HCEC 1CT (cell line): ENCODE measurements at regions not wholly inside any gene's neighbourhood (a gene's known extent, or its start where the extent isn't known, plus 50 kb on each side); places are given as distances from the start of the nearest gene placed in this dataset.
"Not testable (repeated sequence)": the region's sequence is repeated elsewhere in the genome, so short reads cannot be mapped to it uniquely, and the experiment has no call there.

Source experiments
- DNase-seq: peaks from one replicate; pipeline ENCODE4 v3.0.0-alpha.2; 2017

- no peak for DNase-seq
These were observed 301.7 kb downstream of the PCDH10 start for GRCh38 chr4:133450813-133451212.

- DNase-seq = no peak
These were observed 291.3 kb downstream of the PCDH10 start for GRCh38 chr4:133440404-133440803.

GRCh38 chr4:133439830-133440229 lies 290.7 kb downstream of the PCDH10 start:
- no peak for DNase-seq

- DNase-seq = no peak
These were observed 275.5 kb downstream of the PCDH10 start for GRCh38 chr4:133424605-133425004.

- no peak for DNase-seq
These were observed 254.8 kb downstream of the PCDH10 start for GRCh38 chr4:133403913-133404312.

GRCh38 chr4:133402616-133403015 lies 253.5 kb downstream of the PCDH10 start:
- DNase-seq = peak; percentile 27

GRCh38 chr4:133394971-133395627 lies 246.0 kb downstream of the PCDH10 start:
- no peak for DNase-seq

- no peak for DNase-seq
These were observed 241.2 kb downstream of the PCDH10 start for GRCh38 chr4:133390198-133390855.

GRCh38 chr4:133389029-133389428 lies 239.9 kb downstream of the PCDH10 start:
- no peak for DNase-seq

GRCh38 chr4:133385161-133385954 lies 236.3 kb downstream of the PCDH10 start:
- DNase-seq = no peak

- DNase-seq = no peak
These were observed 230.8 kb downstream of the PCDH10 start for GRCh38 chr4:133379681-133380438.

GRCh38 chr4:133377286-133377685 lies 228.2 kb downstream of the PCDH10 start:
- DNase-seq = no peak

- DNase-seq = no peak
These were observed 223.6 kb downstream of the PCDH10 start for GRCh38 chr4:133372699-133373098.

GRCh38 chr4:133355633-133356032 lies 206.5 kb downstream of the PCDH10 start:
- DNase-seq = no peak

GRCh38 chr4:133347409-133347808 lies 198.3 kb downstream of the PCDH10 start:
- DNase-seq = no peak

- no peak for DNase-seq
These were observed 175.4 kb downstream of the PCDH10 start for GRCh38 chr4:133324491-133324890.

- DNase-seq = no peak
These were observed 174.6 kb downstream of the PCDH10 start for GRCh38 chr4:133323670-133324069.

- peak; percentile 43 for DNase-seq
These were observed 171.6 kb downstream of the PCDH10 start for GRCh38 chr4:133320576-133321170.

- peak; percentile 26 for DNase-seq
These were observed 167.8 kb downstream of the PCDH10 start for GRCh38 chr4:133316909-133317308.

- no peak for DNase-seq
These were observed 165.9 kb downstream of the PCDH10 start for GRCh38 chr4:133314991-133315390.

- peak; percentile 1 for DNase-seq
These were observed 138.3 kb downstream of the PCDH10 start for GRCh38 chr4:133287396-133287795.

- no peak for DNase-seq
These were observed 129.5 kb downstream of the PCDH10 start for GRCh38 chr4:133278591-133278990.

GRCh38 chr4:133277940-133278339 lies 128.8 kb downstream of the PCDH10 start:
- DNase-seq = not testable (repeated sequence)
